ENCODE measurements at regions not wholly inside any gene's neighbourhood (a gene's known extent, or its start where the extent isn't known, plus 50 kb on each side); places are given as distances from the start of the nearest gene placed in this dataset.
"Not testable (repeated sequence)": the region's sequence is repeated elsewhere in the genome, so short reads cannot be mapped to it uniquely, and the experiment has no call there.

DNA sequence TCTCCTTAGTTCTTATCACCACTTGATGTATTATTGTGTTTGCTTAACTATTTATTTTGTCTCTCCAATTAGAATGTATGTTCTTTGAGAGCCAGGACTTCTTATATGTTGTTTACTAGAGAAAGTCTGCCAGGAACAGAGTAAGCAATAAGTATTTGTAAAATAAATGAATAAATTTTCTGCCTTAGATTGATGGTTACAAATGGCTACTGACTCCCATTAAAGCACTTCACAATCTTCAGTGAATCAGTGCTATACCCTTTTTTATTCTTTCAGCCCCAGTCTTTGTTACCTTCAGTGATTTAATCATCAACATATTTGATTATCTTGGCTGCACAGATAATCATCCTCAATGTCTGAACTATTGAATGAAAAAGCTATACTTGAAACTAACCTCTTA lies 197.1 kb upstream of the TMEM196 start:
- intact Hi-C loops (cut with DNase I): no loop called here
- DNase-seq (ENCODE audit: low spot score): no peak

DNA sequence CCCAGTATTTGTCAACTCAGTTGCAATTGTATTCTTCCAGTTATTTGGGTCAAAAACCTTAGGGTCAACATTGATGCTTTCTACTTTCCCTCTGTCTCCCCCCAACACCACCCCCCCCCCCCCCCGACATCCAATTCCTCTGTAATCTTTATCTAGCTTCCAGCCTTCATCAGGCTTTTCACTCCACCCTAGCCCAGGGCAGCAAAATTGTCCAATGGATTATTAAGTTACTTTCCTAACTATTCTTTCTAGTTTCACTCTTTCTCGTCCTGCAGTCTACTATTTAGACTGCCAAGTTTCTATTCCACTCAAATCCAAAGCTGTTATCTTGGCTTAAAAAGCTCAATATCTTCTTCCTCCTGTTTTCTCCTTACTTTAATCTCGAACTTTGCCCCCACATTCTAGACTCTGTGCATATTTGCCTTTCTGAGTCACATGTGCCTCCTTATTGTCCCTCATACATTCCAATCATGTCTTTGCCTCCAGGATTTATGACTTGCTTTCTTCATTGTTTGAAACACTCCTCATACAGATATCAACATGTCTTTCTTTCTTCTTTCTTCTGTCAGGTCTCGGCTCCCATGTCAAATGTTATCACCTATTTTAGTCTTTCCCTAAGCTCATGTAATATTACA lies 196.6 kb upstream of the TMEM196 start:
- DNase-seq (ENCODE audit: low spot score): no peak
- intact Hi-C loops (cut with DNase I): no loop called here

DNA sequence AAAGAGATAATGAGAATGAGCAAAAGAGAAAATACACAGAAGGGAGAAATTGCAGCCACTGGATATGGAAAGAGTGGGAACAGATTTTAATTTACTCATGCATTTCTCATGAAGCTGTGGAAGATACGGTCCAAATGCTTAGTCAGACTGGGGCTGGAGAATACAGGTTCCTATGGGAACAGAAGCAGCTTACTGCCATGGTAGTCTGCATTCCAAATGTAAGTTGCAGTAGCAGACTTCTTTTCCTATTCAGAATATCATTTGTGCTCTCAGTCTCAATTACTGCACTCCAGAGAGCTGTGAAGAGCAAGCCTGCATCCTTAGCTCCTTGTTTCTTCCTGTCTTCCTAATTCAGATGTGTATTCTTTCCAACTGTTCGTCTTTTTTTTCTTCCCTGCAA lies 190.8 kb upstream of the TMEM196 start:
- intact Hi-C loops (cut with DNase I): no loop called here

DNA sequence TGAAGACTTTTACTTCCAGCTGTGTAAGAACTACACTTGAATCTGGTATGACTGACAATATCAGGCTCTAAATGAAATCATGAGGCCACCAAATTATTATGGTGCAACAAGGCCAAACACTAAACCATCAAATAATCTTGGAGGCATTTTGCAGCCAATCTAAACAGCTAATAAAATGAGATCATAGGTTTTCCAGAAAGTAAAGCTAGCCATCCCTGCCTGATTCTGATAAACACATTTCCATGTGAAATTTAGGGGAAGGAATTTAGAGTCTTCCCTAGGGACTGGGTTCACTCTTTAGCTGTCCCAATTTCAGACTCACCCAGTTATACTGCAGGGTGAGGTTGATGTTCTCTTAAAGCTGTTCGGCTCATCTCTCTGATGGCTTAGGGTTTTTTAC lies 190.3 kb upstream of the TMEM196 start:
- DNase-seq (ENCODE audit: low spot score): no peak
- intact Hi-C loops (cut with DNase I): no loop called here

More for the DNA sequence above, 190.8 kb upstream of the TMEM196 start:
- DNase-seq (ENCODE audit: low spot score): no peak

DNA sequence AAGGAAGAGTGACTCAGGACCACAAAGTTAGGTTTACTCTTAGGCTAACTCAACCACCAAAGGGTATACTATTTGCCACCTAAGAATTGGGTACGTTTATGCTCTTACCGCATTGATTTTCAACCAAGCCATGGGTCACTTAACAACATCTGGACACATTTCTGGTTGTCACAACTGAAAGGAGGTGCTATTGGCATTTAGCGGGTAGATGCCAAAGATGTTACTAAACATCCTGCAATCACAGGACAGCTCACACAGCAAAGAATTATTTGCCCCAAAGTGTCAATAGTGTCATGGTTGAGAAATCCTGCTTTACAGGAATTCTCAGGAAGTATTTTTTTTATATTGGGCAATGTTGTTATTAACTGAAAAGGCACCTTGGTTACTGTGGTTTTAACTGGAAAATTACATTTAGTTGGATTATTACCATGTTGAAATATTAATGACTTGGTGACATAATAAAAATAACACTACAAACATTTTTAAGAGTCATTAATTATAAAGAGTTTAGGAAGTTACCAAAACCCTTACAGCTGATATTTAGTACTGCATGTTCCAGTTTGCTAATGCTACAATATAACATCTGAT lies 185.0 kb upstream of the TMEM196 start:
- no peak for DNase-seq (ENCODE audit: low spot score)
- intact Hi-C loops (cut with DNase I): loop anchor here in 1 of 2 donors (5.0 kb wide), 1 partner anchor 1431 kb away; no protein-coding TSS in a partner anchor

DNA sequence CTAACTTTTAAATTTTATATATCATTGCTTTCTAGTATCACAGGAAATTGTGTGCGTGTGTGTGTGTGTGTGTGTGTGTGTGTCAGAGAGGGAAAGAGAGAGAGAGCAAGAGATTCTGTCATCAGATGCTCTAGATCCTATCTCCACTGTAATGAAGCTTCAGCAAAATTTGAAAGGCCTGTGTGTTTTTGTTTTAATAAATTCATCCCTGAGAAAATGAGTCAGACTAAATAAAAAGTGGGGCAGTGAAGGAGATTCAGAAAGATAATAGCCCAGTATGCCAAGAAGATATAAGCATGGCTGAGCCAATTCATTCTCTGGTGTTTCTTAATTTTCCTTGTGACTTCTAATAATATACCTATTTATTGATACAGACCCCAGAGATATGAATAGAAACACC lies 184.2 kb upstream of the TMEM196 start:
- no peak for DNase-seq (ENCODE audit: low spot score)
- intact Hi-C loops (cut with DNase I): loop anchor here in 1 of 2 donors (5.0 kb wide), 1 partner anchor 1430 kb away; no protein-coding TSS in a partner anchor

DNA sequence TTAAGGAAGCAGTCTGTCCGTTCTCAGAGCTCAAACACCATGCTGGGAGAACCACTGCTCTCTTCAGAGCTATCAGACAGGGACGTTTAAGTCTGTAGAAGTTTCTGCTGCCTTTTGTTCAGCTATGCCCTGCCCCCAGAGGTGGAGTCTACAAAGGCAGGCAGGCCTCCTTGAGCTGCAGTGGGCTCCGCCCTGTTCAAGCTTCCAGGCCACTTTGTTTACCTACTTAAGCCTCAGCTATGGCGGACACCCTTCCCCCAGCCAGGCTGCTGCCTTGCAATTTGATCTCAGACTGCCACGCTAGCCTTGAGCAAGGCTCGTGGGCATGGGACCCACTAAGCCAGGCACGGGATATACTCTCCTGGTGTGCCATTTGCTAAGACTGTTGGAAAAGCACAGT lies 180.7 kb upstream of the TMEM196 start:
- intact Hi-C loops (cut with DNase I); DNase-seq (ENCODE audit: low spot score): not testable (repeated sequence)

DNA sequence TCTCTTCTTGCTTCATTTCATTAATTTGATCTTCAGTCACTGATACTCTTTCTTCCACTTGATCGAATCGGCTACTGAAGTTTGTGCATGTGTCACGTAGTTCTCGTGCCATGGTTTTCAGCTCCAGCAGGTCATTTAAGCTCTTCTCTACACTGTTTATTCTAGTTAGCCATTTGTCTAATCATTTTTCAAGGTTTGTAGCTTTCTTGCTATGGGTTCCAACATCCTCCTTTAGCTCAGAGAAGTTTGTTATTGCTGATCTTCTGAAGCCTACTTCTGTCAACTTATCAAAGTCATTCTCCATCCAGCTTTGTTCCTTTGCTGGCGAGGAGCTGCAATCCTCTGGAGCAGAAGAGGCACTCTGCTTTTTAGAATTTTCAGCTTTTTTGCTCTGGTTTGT lies 180.0 kb upstream of the TMEM196 start:
- intact Hi-C loops (cut with DNase I); DNase-seq (ENCODE audit: low spot score): not testable (repeated sequence)

DNA sequence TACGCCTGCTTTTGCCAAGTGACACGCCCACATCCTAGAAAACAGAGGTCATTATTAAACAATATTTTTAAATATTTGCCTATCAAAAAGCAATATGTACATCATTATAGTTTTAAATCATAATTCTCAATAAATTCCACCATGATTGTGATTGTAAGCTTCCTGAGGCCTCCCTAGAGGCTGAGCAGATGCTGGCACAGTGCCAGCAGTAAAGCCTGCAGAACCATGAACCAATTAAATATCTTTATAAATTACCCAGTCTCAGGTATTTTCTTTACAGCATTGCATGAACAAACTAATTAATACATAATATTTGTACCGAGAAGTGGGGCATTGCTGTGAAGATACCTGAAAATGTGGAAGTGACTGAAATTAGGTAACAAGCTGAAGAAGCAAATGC lies 174.7 kb upstream of the TMEM196 start:
- intact Hi-C loops (cut with DNase I): no loop called here
- DNase-seq (ENCODE audit: low spot score): no peak

DNA sequence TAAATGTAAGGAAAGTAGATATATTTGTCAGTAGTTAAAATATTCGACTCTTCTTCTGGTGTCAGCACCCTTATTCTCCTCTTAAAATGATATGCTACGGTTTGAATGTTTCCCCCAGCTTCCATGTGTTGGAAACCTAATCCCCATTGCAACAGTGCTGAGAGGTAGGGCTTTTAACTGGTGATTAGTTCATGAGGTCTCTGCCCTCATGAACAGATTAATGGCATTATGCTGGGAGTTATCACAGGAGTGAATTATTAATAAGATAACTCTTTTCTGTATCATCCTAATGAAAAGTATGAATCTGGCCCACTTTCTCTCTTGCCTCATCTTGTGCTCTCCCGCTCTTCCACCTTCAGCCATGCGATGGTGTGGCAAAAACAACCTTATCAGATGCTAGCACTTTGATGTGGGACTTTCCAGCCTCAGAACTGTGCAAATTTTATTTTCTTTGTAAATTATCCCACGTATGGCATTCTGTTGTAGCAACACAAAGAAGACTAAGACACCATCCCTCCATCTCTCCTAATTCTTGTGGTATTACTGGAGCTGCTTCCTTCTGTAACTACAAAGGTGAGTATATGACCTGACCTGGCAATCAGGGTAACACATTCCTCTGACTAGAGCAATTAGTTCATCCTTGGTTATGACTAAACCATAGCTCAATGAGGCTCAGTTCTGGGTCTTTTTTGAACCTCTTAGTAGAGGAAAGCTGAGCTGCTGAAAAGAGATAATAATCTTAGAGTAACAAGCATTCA lies 171.1 kb upstream of the TMEM196 start:
- intact Hi-C loops (cut with DNase I): no loop called here
- no peak for DNase-seq (ENCODE audit: low spot score)

DNA sequence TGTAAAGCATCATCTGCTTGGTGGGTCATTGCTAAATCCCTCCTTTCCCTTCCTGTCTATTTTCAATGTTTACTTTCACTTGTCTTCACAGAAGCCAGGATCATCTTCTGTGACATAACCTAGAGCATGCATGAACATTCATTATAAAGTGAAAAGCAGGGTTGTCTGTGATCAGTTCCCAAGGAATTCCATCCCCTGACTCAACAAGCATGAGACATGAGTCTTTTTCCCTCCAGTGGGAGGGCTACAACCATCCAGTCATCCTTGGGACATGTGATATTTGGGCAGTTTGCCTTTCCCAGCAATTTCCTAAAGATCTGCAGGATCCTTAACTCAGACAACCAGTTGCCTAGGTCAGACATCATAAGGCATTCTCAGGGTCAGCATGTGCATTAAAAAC lies 166.3 kb upstream of the TMEM196 start:
- no peak for DNase-seq (ENCODE audit: low spot score)
- intact Hi-C loops (cut with DNase I): no loop called here

DNA sequence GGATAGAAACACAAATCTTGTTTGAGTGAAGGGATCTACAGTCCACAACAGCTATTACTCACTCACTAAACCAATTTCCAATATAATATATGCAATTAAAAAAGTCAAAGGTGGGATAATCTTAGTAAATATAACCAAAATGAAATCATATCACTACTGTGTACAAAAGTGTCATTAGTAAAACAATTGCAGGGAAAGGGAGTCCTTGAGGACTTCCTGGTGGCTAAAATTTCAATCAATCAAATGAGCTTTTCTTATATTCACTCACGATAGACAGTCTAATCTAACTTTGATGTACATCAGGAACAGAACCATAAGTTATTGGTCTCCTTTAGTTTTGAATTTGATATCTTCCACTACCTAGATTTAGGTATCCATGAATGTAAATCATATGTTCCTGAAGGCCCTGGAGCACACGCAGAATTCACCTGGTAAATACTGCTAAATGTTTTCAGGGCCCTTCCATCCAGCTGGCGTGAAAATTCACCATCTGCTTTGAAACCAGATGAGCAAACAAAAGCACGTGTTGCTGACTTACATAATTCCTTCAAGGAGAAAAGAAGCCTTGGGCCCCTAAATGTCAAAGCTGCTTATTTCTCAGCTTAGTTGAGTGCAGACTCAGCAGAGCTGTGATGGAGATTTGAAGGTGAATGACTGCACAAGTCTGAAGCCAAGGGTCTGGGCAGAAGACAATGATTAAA lies 159.3 kb upstream of the TMEM196 start:
- no peak for DNase-seq (ENCODE audit: low spot score)

DNA sequence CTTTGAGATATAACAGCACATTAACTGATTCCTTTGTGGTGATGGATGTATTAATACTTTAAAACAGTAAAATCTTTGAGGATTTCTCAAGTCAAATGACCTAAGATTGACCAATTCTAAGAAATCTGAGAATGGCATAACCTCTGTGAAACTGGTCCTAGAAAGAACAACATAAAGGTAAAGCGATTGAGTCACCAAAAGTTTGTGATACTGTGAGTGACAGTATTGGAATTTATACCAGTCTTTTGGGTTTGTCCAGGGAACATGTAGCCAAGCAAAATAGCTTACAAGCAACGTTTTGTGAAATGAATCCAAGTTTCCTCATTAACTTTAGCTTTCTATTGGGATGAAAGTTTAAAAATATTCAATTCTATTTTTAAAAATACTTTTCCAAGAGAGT lies 157.4 kb upstream of the TMEM196 start:
- DNase-seq (ENCODE audit: low spot score): no peak

More for the DNA sequence above, 159.3 kb upstream of the TMEM196 start:
- intact Hi-C loops (cut with DNase I): no loop called here

DNA sequence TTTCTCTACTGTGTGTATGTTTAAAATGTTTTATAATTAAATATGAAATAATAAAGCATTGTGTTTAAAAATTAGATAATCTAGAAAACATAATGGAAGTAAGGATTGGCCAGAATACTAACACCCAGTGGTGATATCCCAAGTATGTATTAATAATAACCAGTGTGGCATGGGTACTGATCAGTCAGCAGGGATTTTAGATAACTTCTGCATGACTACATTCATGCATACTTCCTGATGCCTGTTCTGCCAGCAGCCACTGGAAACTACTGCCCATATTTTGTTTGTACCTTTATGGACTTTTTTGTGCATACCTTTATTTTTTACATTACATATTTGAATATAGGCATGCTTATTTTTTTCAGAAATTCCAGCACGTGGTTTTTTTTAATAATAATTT lies 156.6 kb upstream of the TMEM196 start:
- intact Hi-C loops (cut with DNase I): no loop called here
- DNase-seq (ENCODE audit: low spot score): no peak

More for the DNA sequence above, 157.4 kb upstream of the TMEM196 start:
- intact Hi-C loops (cut with DNase I): no loop called here

DNA sequence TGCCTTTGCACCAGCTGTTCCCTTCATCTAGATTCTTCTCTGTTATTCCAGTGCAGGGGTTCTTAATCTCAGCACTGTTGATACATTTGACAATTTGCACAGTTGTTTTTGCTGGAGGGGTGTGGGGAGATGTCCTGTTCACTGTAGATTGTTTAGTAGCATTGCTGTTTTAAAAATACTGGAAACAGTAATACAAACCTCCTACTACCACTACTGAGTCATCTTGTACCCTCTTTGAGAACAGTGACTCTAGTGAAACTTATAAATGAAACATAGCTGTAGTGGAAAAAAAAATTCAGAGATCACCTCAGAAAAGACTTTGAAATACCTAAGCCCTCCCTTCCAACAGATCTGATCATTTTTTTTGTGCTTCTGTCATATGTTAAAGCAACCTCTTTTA lies 154.8 kb upstream of the TMEM196 start:
- DNase-seq (ENCODE audit: low spot score): no peak
- intact Hi-C loops (cut with DNase I): no loop called here

DNA sequence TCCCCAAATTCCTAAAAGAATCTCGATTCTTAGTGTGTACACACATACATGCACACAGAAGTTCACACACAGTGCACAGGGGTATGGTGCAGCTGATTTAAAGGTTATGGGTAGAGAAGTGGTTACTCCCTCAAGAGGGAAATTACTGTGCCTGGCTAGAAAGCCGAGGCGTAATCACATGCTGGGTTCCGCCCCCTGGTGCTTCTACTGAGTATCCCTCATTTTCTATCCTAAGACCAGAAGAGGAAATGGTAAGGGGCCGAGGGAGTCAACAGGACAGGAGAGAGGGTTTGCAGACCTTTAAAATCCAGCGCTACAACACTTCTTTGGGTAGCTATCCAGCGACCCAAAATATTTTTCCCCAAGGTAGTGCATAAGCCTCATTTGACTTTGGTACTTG lies 147.3 kb upstream of the TMEM196 start:
- intact Hi-C loops (cut with DNase I): no loop called here
- DNase-seq (ENCODE audit: low spot score): no peak

DNA sequence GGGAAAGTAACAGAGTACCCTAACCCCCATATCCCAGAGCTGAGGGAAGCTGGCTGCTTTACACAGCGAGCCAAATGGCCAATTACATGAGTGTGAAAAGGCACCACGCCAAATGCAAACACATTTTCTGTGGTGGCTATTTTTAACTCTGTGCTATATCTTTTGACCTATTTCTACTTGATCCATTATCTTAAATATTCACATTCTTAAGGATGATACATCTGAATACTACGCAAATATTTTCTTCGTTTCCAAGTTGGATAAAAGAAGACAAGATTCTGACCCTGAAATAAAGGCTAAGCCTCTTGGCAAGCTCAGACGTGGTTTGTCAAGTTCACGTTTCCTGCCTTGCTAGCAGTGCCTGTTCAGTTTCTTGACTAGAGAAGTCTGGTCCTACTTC lies 146.7 kb upstream of the TMEM196 start:
- intact Hi-C loops (cut with DNase I): no loop called here
- no peak for DNase-seq (ENCODE audit: low spot score)

DNA sequence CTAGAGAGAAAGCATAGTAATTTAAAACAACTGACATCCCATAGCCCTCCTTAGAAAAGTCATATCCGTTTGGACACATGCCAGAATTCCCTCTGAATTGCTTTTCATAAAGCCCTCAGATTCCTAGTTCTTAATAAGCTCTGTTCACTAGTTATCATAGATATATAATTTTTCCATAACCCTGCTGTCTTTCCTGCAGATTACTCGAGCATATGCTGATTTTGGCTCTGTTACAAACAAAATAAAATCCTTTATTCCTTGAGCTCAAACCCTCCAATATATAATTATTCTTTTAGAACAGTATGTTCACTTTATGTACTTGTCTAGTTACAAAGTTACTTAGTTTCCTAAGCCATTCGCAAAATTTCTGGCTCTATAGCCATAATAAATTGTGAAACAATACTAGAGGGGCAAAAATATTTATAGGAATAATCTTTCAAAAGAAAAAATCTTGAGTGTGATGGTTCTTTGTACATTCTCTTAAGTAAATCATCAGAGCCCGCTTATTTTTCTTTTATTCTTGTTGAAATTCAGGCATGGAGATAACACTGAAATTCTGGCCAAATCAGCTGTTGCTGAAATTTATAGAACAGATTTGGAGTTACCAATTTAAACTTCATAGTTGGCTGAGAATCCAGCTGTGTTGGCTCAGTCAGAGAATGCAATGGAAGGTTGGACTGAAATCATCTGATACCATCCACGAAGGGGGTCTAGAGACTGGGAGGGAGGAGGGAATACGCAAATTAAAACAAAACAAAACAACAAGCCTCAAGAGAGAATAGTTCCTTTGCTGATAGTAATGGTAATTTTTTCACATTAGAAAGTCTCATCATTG lies 146.1 kb upstream of the TMEM196 start:
- intact Hi-C loops (cut with DNase I): no loop called here
- no peak for DNase-seq (ENCODE audit: low spot score)

DNA sequence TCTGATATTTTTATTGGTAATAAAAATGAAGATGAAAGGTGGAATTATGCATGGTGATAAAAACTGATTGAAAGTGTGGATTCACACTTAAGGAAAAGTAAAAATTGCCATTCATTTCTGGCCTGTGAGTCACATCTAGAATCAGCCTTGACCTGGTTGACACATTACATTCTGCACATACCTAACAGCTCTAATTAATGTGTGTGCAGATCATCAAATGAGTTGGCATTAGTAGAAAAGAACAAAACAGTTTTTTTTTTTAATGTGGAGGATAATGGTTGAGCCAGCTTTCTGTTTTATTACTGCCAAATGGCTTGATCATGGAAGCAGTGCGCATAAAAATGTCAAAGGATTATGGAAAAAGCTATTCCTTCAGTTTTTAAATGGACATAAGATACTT lies 142.6 kb upstream of the TMEM196 start:
- DNase-seq (ENCODE audit: low spot score): no peak
- intact Hi-C loops (cut with DNase I): no loop called here

All from posterior vena cava (tissue), 2 donors.